Brain microvascular endothelial cell (primary cell): ENCODE measurements at regions not wholly inside any gene's neighbourhood (a gene's known extent, or its start where the extent isn't known, plus 50 kb on each side); places are given as distances from the start of the nearest gene placed in this dataset.

Experiments
- DNase-seq: peaks from one replicate; pipeline ENCODE4 v3.0.0-alpha.2; 2020
- H3K27ac ChIP-seq: fragments of 250-450 bp; sonication (Bioruptor Pico); 2 replicates; pipeline ENCODE4 v1.5.1; 2020; ENCODE audit warnings: mild to moderate bottlenecking, moderate library complexity
- H3K27me3 ChIP-seq: fragments of 250-450 bp; sonication (Bioruptor Pico); replicated peaks from 2 replicates; pipeline ENCODE4 v1.5.1; 2020; ENCODE audit warnings: mild to moderate bottlenecking
- H3K36me3 ChIP-seq: fragments of 250-450 bp; sonication (Bioruptor Pico); replicated peaks from 2 replicates; pipeline ENCODE4 v1.5.1; 2020; ENCODE audit warnings: mild to moderate bottlenecking
- H3K4me3 ChIP-seq: 2 replicates; pipeline ENCODE4 v1.5.1; 2011; ENCODE audit warnings: low read depth, mild to moderate bottlenecking, control low read depth, low read length, moderate library complexity
- CTCF ChIP-seq: IDR thresholded peaks from 2 replicates; pipeline ENCODE4 v1.5.1; 2011; ENCODE audit warnings: low read depth, mild to moderate bottlenecking, moderate library complexity, low read length, control low read depth, inconsistent platforms; ENCODE audit errors: missing control alignments
- in situ Hi-C: cut with HindIII; loops from 2 replicates; pipeline ENCODE4 v1.10.0; 2017; ENCODE audit warnings: low sequenced_read_pairs, low pct_ligation_motif_present

GRCh38 chr7:23925088-23925487, 215.1 kb downstream of the STK31 start:
- no peaks in the 10 kb centered on the region for H3K36me3 ChIP-seq
- no peaks in the 10 kb centered on the region for H3K27me3 ChIP-seq
- no peak for TF ChIP-seq CTCF
- H3K4me3 ChIP-seq = no peak overlapping the region
- in situ Hi-C loops = no loop called here
- H3K27ac ChIP-seq = no peak overlapping the region
- DNase-seq = no peak

- TF ChIP-seq CTCF = no peak
- in situ Hi-C loops = no loop called here
- Histone ChIP-seq H3K27ac (no peak overlapping the region), H3K36me3 (no peaks in the 10 kb centered on the region), H3K27me3 (no peaks in the 10 kb centered on the region), H3K4me3 (no peak overlapping the region)
- DNase-seq = no peak
These were observed 217.8 kb downstream of the STK31 start for GRCh38 chr7:23927709-23928417.

- no peaks in the 10 kb centered on the region for H3K36me3 ChIP-seq
- in situ Hi-C loops = no loop called here
- no peak for TF ChIP-seq CTCF
- no peak overlapping the region for H3K27ac ChIP-seq
- H3K4me3 ChIP-seq = no peak overlapping the region
- no peak for DNase-seq
- no peaks in the 10 kb centered on the region for H3K27me3 ChIP-seq
These were observed 218.4 kb downstream of the STK31 start for GRCh38 chr7:23928418-23928775.

GRCh38 chr7:23930312-23930711, 220.3 kb downstream of the STK31 start:
- Histone ChIP-seq H3K4me3 (no peak overlapping the region), H3K27ac (no peak overlapping the region), H3K27me3 (no peaks in the 10 kb centered on the region), H3K36me3 (no peaks in the 10 kb centered on the region)
- in situ Hi-C loops = no loop called here
- no peak for DNase-seq
- no peak for TF ChIP-seq CTCF

DNA sequence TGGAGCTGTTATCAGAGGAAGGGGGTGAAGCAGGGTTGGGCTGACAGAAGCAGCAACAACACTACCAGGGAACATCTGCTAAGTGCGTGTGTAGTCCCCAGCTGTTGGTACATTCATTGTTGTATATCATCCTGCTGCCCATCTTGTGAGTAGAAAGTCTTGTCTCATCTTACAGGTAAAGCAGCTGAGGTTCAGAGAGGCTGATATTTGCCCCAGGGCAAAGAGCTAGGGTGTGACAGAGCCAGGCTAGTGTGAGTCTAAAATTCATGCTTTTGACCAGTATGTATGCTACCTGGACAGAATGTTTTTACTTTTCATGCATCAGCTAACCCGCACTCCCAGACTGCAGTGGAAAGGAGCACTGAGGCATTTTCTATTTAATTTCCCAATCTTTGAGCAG, 221.6 kb downstream of the STK31 start:
- Histone ChIP-seq H3K4me3 (no peak overlapping the region), H3K36me3 (no peaks in the 10 kb centered on the region), H3K27ac (no peak overlapping the region), H3K27me3 (no peaks in the 10 kb centered on the region)
- in situ Hi-C loops = no loop called here
- DNase-seq = no peak
- no peak for TF ChIP-seq CTCF

DNA sequence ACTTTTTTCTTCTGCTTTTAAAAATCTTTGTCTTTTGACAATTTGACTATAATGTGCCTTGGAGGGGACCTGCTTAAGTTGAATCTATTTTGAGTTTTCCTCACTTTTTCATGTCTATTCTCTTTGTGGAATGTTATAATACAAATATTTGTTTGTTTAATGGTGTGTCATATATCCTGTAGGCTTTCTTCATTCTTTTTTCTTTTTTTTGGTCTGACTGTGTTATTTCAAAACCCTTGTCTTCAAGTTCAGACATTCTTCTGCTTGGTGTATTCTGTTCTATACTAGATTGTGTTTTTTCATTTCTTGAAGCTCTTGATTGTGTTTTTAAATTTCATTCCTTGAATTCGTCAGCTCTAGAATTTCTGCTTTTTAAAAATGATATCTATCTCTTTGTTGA, 228.2 kb downstream of the STK31 start:
- Histone ChIP-seq H3K27me3 (no peaks in the 10 kb centered on the region), H3K27ac (no peak overlapping the region), H3K4me3 (no peak overlapping the region), H3K36me3 (no peaks in the 10 kb centered on the region)
- DNase-seq = no peak
- in situ Hi-C loops = no loop called here
- TF ChIP-seq CTCF = no peak
